T-helper 17 cell (primary cell): ENCODE measurements at regions not wholly inside any gene's neighbourhood (a gene's known extent, or its start where the extent isn't known, plus 50 kb on each side); places are given as distances from the start of the nearest gene placed in this dataset.
"Not testable (repeated sequence)": the region's sequence is repeated elsewhere in the genome, so short reads cannot be mapped to it uniquely, and the experiment has no call there.

ENCODE experiments used
- ATAC-seq: fragments of 150-1000 bp; cut with Tn5 transposase; 2 replicates; pipeline ENCODE4 v1.10.0; 2021; ENCODE audit warnings: mild to moderate bottlenecking, moderate library complexity
- DNase-seq, 3 donors: peaks; one replicate each; pipeline versions ENCODE4 v3.0.0 to v3.0.0-alpha.2; 2020 to 2021
- H3K9me3 ChIP-seq: one replicate; pipeline ENCODE4 v1.7.0; 2013; ENCODE audit warnings: low read length, mild to moderate bottlenecking; ENCODE audit not compliant: control insufficient read depth, poor library complexity, severe bottlenecking
- H3K27ac Mint-ChIP-seq: one replicate; pipeline ENCODE4 v1.8.0; 2022; ENCODE audit warnings: mild to moderate bottlenecking, moderate library complexity, mixed read lengths
- H3K27me3 Mint-ChIP-seq: one replicate; pipeline ENCODE4 v1.8.0; 2022; ENCODE audit warnings: mixed read lengths
- H3K36me3 Mint-ChIP-seq: one replicate; pipeline ENCODE4 v1.8.0; 2022; ENCODE audit warnings: low read depth, mixed read lengths
- H3K4me1 Mint-ChIP-seq: one replicate; pipeline ENCODE4 v1.8.0; 2022; ENCODE audit warnings: mild to moderate bottlenecking, mixed read lengths
- H3K4me3 Mint-ChIP-seq: one replicate; pipeline ENCODE4 v1.8.0; 2022; ENCODE audit warnings: mild to moderate bottlenecking, moderate library complexity, mixed read lengths

DNA sequence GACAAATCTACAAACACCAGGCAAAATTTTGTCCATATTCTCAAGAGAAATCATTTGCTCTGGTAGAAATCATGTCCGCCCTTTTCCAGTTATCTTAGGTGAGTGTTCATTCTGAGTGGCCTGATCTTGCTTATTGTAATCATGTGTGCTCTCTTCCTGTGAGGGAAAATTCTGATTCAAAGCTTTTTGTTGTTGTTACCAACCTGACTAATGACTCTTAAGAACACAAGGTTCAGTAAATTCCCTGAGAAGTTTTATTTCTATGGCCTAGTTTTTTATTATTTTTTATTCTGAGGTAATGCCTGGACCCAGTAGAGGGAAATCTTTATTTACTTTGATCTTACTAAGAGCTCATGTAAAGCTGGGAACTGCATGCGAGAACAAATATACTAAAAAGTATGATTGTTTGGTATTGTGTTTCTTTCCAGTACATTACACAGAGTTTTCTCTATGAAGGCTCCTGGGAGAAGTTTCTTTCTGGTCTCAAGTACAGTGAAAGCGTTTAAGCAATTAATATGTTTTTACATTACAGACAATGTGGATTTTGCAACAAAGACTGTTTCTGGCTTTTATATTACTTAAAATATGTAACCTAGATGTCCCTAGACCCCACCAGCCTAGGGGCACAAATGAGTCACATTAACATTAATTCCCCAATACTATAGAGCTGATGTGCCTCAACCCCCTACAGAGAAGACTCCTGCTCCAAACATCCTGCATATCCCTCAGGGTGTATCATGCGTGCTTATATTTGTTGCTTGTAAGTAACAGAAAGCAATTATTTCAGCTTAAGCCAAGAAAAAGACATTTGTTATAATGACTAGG, 138.1 kb downstream of the TMEM167A start:
- no peak for ATAC-seq
- Mint-ChIP-seq H3K36me3 (no peaks in the 10 kb centered on the region), H3K27me3 (peaks cover 8% of the 10 kb centered on the region)

GRCh38 chr5:82932473-82933220, 144.5 kb downstream of the TMEM167A start:
- not testable (repeated sequence) for H3K4me3 Mint-ChIP-seq, H3K4me1 Mint-ChIP-seq, H3K9me3 ChIP-seq, H3K27me3 Mint-ChIP-seq, ATAC-seq, H3K27ac Mint-ChIP-seq, DNase-seq, H3K36me3 Mint-ChIP-seq

More for the DNA sequence above, 138.1 kb downstream of the TMEM167A start:
- Mint-ChIP-seq H3K4me3 (no peak overlapping the region), H3K27ac (no peak overlapping the region), H3K4me1 (no peaks in the 10 kb centered on the region)
- H3K9me3 ChIP-seq: no peaks in the 10 kb centered on the region
- no peak for DNase-seq

- no peaks in the 10 kb centered on the region for H3K9me3 ChIP-seq
- Mint-ChIP-seq H3K27me3 (peaks cover 7% of the 10 kb centered on the region), H3K4me1 (no peaks in the 10 kb centered on the region), H3K36me3 (no peaks in the 10 kb centered on the region), H3K27ac (no peak overlapping the region), H3K4me3 (no peak overlapping the region)
- ATAC-seq (no peak), DNase-seq (no peak)
Measured at GRCh38 chr5:82931110-82931509, 146.1 kb downstream of the TMEM167A start.

GRCh38 chr5:82925061-82925411, 152.2 kb downstream of the TMEM167A start:
- H3K4me1 Mint-ChIP-seq: no peaks in the 10 kb centered on the region
- H3K27ac Mint-ChIP-seq: no peak overlapping the region
- DNase-seq (no peak), ATAC-seq (no peak)
- H3K27me3 Mint-ChIP-seq: no peaks in the 10 kb centered on the region
- H3K36me3 Mint-ChIP-seq: no peaks in the 10 kb centered on the region
- no peaks in the 10 kb centered on the region for H3K9me3 ChIP-seq
- H3K4me3 Mint-ChIP-seq: no peak overlapping the region

DNA sequence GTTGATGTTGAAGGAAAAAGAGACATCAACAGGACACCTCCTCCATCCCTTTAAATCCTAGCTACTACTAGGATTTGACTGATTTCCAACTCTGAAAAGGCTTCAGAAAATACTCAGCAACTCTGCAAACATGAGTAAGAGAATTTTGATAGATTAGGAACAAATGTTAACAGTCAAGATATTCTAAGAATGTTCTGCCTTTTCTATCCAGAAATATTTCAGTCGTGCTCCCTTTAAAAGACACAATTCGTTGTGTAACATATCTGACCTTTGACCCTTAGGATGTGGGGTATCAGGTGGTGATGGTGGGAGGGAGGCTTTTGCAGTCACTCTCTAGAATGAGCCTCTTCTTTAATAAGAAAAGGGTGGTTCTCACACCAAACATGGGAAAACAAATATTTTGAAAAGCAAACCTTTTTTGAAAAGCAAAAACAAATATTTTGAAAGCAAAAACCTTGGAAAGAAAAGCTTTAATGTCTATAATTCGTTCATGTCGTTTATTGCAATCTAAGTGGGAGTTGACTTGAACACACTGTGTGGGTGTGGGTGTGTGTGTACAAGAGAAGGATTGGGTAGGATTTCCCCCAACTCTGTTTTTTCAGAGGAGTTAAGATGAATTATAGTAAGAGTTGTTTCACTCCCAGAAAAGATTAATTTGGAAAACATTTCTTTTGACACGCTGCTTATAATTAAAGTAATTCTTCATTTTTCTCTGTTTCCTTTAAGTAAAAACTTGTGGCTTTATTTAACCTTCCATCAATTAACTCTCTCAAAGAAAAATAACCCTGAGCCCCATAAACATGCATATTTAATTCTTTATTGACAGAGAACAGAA, 152.8 kb downstream of the TMEM167A start:
- Mint-ChIP-seq H3K27ac (no peak overlapping the region), H3K36me3 (no peaks in the 10 kb centered on the region), H3K4me1 (no peaks in the 10 kb centered on the region), H3K27me3 (no peaks in the 10 kb centered on the region), H3K4me3 (no peak overlapping the region)
- ATAC-seq (no peak), DNase-seq (no peak)
- no peaks in the 10 kb centered on the region for H3K9me3 ChIP-seq

- H3K27me3 Mint-ChIP-seq: no peaks in the 10 kb centered on the region
- no peak overlapping the region for H3K27ac Mint-ChIP-seq
- no peaks in the 10 kb centered on the region for H3K36me3 Mint-ChIP-seq
- H3K9me3 ChIP-seq: no peaks in the 10 kb centered on the region
- no peak overlapping the region for H3K4me3 Mint-ChIP-seq
- DNase-seq (no peak), ATAC-seq (no peak)
- no peaks in the 10 kb centered on the region for H3K4me1 Mint-ChIP-seq
Measured at GRCh38 chr5:82922086-82922734, 155.0 kb downstream of the TMEM167A start.

GRCh38 chr5:82918311-82919031, 158.7 kb downstream of the TMEM167A start:
- H3K36me3 Mint-ChIP-seq: peaks cover 2% of the 10 kb centered on the region
- H3K4me1 Mint-ChIP-seq: no peaks in the 10 kb centered on the region
- no peak overlapping the region for H3K4me3 Mint-ChIP-seq
- H3K9me3 ChIP-seq: no peaks in the 10 kb centered on the region
- no peak for ATAC-seq
- H3K27me3 Mint-ChIP-seq: no peaks in the 10 kb centered on the region
- no peak overlapping the region for H3K27ac Mint-ChIP-seq
- no peak for DNase-seq

DNA sequence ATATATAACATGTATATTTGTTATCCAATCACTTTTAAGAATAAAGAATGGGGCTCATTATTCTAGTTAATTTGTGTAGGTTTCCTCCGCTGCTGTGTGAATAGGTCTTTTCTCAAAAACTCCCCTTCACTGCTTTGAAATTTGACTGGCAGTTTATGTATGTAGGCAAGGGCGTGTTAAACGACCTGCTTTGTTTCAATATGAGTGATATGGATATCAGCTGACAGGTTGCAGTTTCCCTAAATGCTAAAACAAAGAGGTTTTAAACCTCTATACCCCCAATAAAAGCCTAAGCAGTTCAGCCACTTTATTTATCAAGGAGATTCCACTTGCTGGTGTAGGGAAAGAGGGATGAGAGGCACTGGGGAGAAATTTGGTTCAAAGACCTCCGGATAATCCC, 159.6 kb downstream of the TMEM167A start:
- Mint-ChIP-seq H3K27ac (no peak overlapping the region), H3K4me1 (no peaks in the 10 kb centered on the region), H3K4me3 (no peak overlapping the region), H3K36me3 (peaks cover 2% of the 10 kb centered on the region), H3K27me3 (no peaks in the 10 kb centered on the region)
- H3K9me3 ChIP-seq: no peaks in the 10 kb centered on the region
- DNase-seq: no peak
- ATAC-seq: no peak

DNA sequence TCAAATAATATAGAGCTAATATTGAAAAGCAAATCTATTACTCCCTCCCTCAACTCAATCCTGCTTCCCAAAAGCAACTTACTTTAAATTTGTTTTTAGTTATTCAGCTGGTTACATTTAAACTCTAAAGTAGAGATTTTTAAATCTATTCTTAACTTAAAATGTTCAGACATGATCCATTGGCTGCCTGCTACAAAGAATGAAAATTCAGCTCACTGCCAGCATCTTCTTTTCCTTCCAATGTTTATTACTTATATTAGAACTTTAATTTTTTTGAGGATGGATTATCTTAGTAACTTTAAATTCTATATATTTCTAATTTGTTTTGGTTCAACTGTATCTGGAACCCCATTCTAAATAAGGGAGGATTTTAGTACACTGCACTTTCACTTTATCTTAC, 163.2 kb downstream of the TMEM167A start:
- peaks cover 6% of the 10 kb centered on the region for H3K27me3 Mint-ChIP-seq
- peaks cover 2% of the 10 kb centered on the region for H3K4me1 Mint-ChIP-seq
- ATAC-seq: no peak
- H3K27ac Mint-ChIP-seq: no peak overlapping the region
- H3K36me3 Mint-ChIP-seq: peaks cover 2% of the 10 kb centered on the region
- no peak for DNase-seq
- no peaks in the 10 kb centered on the region for H3K9me3 ChIP-seq
- no peak overlapping the region for H3K4me3 Mint-ChIP-seq

GRCh38 chr5:82912462-82912861, 164.7 kb downstream of the TMEM167A start:
- Mint-ChIP-seq H3K4me1 (peaks cover 2% of the 10 kb centered on the region), H3K4me3 (no peak overlapping the region), H3K36me3 (peaks cover 2% of the 10 kb centered on the region), H3K27me3 (peaks cover 6% of the 10 kb centered on the region), H3K27ac (no peak overlapping the region)
- DNase-seq (no peak), ATAC-seq (no peak)
- no peaks in the 10 kb centered on the region for H3K9me3 ChIP-seq

GRCh38 chr5:82911910-82912309, 165.3 kb downstream of the TMEM167A start:
- H3K9me3 ChIP-seq: no peaks in the 10 kb centered on the region
- ATAC-seq (no peak), DNase-seq (no peak)
- no peak overlapping the region for H3K4me3 Mint-ChIP-seq
- peaks cover 2% of the 10 kb centered on the region for H3K36me3 Mint-ChIP-seq
- H3K4me1 Mint-ChIP-seq: peaks cover 2% of the 10 kb centered on the region
- H3K27ac Mint-ChIP-seq: no peak overlapping the region
- H3K27me3 Mint-ChIP-seq: peaks cover 6% of the 10 kb centered on the region

DNA sequence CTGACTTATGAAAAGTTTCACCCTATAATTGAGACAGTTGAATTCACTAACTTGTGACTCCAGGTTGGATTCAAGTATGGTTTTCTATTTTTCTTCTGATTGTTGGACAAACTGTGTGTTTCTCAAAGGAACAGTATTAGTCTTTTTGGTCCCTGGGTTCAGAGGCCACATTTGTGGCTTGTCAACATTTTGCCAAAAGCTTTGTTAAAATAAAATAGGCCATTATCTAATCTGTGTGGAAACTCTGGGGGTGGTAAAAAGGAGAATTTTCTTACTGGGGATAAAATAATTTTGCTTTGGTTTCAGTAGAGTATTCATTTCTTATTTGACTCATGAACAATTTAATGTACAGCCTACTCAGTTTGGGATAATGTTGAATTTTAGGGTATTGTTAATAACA, 166.3 kb downstream of the TMEM167A start:
- Mint-ChIP-seq H3K27ac (no peak overlapping the region), H3K4me3 (no peak overlapping the region), H3K36me3 (peaks cover 2% of the 10 kb centered on the region), H3K27me3 (peaks cover 6% of the 10 kb centered on the region), H3K4me1 (peaks cover 2% of the 10 kb centered on the region)
- DNase-seq (no peak), ATAC-seq (no peak)
- H3K9me3 ChIP-seq: no peaks in the 10 kb centered on the region
